HG02642 (cell line): ENCODE measurements at regions not wholly inside any gene's neighbourhood (a gene's known extent, or its start where the extent isn't known, plus 50 kb on each side); places are given as distances from the start of the nearest gene placed in this dataset.

ENCODE experiments used
- ATAC-seq: cut with Tn5 transposase; IDR thresholded peaks from one replicate; pipeline ENCODE4 v1.9.1; 2021; ENCODE audit warnings: mild to moderate bottlenecking; ENCODE audit not compliant: unreplicated experiment, poor library complexity

GRCh38 chr5:10085185-10085584 lies 164.5 kb downstream of the ATPSCKMT start:
- no peak for ATAC-seq

DNA sequence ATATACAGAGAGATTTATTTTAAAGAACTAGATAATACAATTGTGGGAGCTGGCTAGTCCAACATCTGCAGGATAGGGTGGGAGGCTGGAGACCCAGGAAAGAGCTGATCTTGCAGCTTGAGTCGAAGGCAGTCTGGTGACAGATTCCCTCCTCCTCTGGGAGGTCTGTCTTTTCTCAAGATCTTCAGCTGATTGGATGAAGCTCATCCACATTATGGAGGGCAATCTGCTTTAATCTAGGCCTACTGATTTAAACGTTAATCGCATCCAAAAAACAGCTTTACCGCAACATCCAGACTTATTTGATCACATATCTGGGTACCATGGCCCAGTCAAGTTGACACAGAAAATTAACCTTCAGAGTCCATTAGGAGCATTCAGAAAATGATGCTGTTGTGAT lies 168.1 kb downstream of the ATPSCKMT start:
- ATAC-seq = no peak

GRCh38 chr5:10077791-10078545 lies 171.7 kb downstream of the ATPSCKMT start:
- no peak for ATAC-seq

DNA sequence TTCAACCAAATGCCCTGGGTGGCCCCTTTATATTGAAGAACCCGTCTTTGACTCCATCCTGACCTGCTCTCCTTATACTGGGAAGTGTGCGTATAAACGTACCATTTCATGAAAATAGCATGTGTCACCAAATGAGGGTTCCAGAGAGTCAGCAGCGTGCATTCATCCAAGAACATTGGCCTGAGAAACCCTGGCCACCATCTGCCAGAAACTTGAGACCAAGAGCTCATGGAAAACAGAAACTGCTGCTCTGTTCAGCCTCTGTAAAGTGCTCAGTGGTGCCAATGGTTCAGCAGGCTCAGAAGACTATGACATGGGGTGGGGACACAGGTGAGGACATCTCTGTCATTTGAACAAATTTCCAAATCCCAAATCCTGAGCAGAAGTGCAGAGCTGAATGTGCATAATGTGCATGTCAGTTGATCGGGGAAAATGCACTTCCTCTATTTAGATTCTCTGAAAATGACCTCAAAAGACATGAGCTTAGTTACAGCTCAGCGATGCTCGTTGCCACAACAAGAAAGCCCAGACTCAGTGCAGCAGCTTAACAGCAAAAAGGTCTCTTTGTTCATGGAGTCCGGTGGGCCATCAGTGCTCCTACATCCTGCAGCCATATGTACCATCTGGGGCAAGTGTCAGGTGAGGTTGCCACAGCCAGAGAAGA lies 176.1 kb downstream of the ATPSCKMT start:
- ATAC-seq = no peak

DNA sequence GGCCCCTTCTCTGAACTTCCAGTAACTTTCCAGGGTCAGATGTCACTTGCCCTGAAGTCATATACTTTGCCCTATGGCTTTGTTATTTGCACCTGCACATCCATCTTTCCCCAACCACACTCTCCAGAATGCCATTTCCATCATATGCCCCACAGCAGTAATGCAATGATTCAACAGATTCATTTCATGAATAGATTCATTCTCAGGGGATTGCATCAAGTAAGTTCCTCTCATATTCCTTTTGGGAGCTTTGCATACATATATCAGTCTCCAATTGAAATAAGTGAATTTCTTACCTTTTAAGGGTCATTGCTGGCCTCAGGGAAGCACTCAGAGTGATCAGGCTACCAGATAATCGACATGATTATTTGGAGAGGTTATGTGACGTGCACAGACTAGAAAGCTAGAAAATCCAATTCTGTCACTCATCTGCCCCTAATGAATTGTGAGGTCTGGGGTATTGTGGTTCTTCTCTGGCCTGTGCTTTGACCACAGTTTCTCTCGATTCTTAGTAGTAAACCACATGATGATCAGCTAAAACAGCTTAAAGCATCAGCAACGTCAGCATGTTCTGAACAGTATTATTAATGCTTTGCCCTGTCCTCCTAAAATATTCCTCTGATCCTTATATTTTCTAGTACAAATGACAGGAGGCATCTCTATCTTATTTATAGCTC lies 179.9 kb downstream of the ATPSCKMT start:
- ATAC-seq = no peak

DNA sequence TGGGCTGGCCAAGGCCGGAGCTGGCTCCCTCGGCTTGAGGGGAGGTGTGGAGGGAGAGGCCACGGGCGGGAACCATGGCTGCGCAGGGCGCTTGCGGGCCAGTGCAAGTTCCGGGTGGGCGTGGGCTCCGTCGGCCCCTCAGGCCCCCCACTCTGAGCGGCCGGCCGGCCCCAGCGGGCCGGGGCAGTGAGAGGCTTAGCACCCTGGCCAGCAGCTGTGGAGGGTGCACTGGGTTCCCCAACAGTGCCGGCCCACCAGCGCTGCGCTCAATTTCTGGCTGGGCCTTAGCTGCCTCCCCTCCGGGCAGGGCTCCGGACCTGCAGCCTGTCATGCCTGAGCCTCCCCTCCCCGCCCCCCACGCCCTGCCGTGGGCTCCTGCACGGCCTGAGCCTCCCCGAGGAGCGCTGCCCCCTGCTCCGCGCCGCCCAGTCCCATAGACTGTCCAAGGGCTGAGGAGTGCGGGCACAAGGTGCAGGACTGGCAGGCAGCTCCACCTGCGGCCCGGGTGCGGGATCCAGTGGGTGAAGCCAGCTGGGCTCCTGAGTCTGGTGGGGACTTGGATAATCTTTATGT lies 184.2 kb downstream of the ATPSCKMT start:
- ATAC-seq = no peak

- no peak for ATAC-seq
Measured at GRCh38 chr5:10064546-10065195, 185.0 kb downstream of the ATPSCKMT start.

- ATAC-seq = no peak
Measured at GRCh38 chr5:10063997-10064396, 185.7 kb downstream of the ATPSCKMT start.

GRCh38 chr5:10059980-10060379 lies 189.7 kb downstream of the ATPSCKMT start:
- no peak for ATAC-seq

DNA sequence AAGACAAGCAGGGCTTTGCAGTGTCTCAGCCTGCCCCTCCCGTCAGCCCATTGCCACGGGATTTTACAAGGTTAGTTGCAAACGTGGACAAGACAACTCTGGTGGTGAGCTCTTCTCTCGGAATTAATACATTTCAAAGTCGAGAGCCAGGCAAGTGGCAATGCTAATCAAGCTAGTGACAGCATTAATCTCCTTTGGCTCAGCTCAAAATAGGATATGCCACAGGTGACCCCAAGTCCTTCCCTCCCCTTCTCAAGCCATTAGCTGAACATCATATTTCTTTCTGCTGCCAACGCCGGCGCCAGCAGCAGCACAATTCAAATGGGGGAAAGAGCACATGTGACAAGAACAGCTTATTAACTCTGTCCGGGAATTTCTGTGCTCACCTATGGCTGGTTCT lies 190.1 kb downstream of the ATPSCKMT start:
- ATAC-seq = no peak

DNA sequence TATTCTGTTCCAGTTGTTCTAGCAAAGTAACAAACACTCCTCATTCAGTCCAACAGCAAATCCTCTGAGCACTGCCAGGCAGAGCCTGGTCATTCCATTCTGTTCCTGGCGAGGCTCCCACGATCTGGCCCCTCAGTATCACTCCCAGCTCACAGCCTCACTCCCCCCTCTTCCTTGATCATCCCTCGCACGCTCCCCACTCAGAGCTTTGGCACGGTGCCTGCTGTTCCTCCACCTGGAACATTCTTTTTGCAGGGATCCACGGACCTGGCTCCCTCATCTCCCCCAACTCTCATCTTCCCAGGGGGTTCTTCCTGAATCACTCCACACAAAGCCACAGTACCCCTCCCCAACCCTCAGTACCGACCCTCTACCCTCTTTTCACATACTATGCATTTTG lies 192.3 kb downstream of the ATPSCKMT start:
- no peak for ATAC-seq

DNA sequence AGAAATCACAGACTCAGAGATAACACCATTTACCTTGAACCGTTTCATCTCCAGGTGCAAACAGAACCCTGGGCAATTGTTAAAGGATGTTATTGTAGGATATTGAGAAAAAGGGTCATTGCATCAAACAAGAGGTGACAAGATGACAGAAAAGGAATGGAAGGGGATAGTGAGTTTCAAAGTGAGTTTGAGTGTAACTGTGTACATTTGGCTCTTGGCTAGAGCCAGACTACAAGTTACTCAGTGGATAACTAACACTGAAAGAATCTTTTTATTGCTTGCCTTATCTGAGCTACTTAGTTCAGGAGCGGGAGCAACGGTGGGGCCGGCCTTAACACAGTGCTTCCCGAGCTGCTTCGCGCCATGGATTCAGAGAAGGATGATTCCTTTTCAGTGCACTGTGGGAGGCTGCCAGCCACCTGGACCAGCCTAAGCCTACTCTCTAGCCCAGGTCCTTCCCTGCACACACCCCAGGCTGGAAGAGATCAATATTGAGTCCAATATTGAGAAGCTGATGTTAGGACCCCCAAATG lies 193.4 kb downstream of the ATPSCKMT start:
- ATAC-seq = no peak

- ATAC-seq = no peak
Measured at GRCh38 chr5:10049858-10050455, 199.7 kb downstream of the ATPSCKMT start.

DNA sequence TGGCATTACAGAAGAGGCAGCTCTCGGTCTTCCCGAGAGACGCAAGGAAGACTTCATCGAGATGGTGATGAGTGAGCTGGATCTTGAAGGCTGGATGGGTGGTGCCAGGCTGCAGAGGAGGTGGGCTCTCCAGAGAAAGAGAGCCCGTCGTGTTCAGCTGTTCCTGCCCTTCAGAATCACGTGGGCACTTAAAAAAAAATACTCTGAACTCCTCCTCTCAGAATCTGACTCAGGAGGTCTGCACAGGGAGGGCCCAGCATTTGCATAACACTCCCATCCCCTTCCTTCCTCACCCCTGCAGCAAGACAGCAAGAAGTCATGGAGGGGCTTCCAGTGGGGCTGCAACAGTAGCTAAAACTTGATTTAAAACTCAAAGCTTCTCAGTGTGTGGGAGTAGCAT lies 203.0 kb downstream of the ATPSCKMT start:
- no peak for ATAC-seq

DNA sequence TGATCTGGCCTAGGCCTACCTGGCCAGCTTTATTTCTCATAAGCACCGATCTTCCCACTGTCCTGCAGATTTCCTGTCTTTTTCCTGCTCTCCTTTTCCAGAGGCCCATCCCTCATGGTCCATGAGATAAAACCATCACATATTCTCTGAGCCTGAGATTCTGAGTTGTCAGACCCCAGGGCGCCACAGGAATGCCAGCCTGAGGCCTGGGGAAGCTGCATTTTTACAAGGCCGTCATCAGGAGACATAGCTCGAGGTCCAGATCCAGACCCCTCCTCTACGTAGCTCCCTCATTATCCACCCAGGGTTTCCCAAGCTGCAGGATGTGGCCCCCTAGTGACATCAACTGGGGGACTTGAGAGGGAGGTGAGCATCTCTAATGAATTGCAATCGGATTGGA lies 204.3 kb downstream of the ATPSCKMT start:
- ATAC-seq = no peak

- ATAC-seq = no peak
Measured at GRCh38 chr5:10036136-10036815, 213.4 kb downstream of the ATPSCKMT start.

DNA sequence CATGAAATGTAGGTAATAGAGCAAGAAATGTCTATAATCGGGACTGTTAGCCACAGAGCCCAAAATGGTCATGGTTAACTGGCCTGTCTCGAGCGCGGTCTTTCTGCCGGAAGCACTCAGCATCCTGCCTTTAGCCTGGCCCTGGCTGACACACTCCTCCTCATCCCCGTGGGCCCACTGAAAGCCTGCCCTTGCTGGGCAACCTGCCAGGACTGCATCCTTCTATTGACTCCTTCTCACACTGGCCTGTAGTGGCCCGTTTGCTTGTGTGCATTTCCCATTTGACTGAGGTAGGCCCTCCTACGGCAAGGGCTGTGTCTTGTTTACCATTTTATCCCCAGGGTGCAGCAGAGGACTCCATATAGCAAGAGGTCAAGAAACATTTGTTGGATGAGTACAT lies 215.7 kb downstream of the ATPSCKMT start:
- no peak for ATAC-seq

- no peak for ATAC-seq
Measured at GRCh38 chr5:10031817-10032216, 217.9 kb downstream of the ATPSCKMT start.

DNA sequence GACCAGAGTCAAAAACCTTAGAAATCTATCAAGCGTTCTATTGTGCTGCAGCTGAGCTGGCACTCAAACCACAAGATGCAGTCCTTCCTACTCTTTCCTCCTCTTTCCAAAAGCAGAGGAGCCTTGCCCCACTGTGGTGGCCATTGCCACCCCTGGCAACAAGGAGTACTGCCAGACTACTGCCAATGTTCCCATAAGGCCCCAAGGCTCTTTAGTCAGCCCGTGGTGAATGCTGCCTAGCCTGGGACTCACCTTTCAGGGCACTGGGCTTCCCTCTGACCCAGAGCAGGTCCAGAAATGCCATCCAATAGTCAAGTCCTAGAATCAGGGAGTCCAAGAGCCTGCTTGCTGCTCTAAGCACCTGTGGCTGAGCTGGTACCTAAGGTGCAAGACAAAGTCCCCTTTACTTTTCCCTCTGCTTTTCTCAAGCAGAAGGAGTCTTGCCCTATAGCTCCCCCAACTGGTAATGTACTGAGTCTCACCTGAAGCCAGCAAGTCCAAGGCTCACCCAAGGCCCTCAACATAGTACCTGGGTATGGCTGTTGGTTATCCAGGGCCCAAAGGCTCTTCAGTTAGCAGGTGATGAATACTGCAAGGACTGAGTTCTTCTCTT lies 219.4 kb downstream of the ATPSCKMT start:
- ATAC-seq = no peak
